ENCODE measurements at regions not wholly inside any gene's neighbourhood (a gene's known extent, or its start where the extent isn't known, plus 50 kb on each side); places are given as distances from the start of the nearest gene placed in this dataset.

GRCh38 chr5:8005416-8005815, 136.5 kb downstream of the MTRR start (continued):
- no peak for TF ChIP-seq AR (CRISPR knock-in tag; IDR thresholded peaks at IDR 0.05)
- no peak for TF ChIP-seq HMGA2 (CRISPR knock-in tag; IDR thresholded peaks at IDR 0.05)
- no peak for TF ChIP-seq TEAD1 (CRISPR knock-in tag; IDR thresholded peaks at IDR 0.05)
- no peak for TF ChIP-seq SOX15 (CRISPR knock-in tag; IDR thresholded peaks at IDR 0.05)
- no peak for TF ChIP-seq JUN (CRISPR knock-in tag; IDR thresholded peaks at IDR 0.05)
- no peak for TF ChIP-seq CREM (CRISPR knock-in tag; IDR thresholded peaks at IDR 0.05)
- no peak for TF ChIP-seq FOXP1 (CRISPR knock-in tag; IDR thresholded peaks at IDR 0.05; ENCODE audit: borderline replicate concordance)
- no peak for TF ChIP-seq TEAD4 (CRISPR knock-in tag; IDR thresholded peaks at IDR 0.05)
- TF ChIP-seq, protein P1, sequence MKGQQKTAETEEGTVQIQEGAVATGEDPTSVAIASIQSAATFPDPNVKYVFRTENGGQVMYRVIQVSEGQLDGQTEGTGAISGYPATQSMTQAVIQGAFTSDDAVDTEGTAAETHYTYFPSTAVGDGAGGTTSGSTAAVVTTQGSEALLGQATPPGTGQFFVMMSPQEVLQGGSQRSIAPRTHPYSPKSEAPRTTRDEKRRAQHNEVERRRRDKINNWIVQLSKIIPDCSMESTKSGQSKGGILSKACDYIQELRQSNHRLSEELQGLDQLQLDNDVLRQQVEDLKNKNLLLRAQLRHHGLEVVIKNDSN (CRISPR knock-in tag; IDR thresholded peaks at IDR 0.05): no peak
- no peak for TF ChIP-seq CDX4 (CRISPR knock-in tag; IDR thresholded peaks at IDR 0.05; ENCODE audit: borderline replicate concordance)

GRCh38 chr5:8012131-8012977, 143.4 kb downstream of the MTRR start:
- Mint-ChIP-seq H3K27me3 (ENCODE audit: low read depth) (0 out of 2 replicates have a peak, but pooled peaks cover 5% of the 10 kb centered on the region), H3K9me3 (peaks cover 4% of the 10 kb centered on the region; the same call in 1 of the 2 replicates), H3K4me3 (no peak overlapping the region), H3K36me3 (no peaks in the 10 kb centered on the region), H3K4me1 (peaks cover 14% of the 10 kb centered on the region), H3K27ac (no peak overlapping the region)
- ChIA-PET POLR2A (no interaction called here), CTCF (interaction anchor here (0.6 to 1.9 kb wide), 7 partner anchors 42 to 171 kb away, joined by 3 to 10 read pairs (median 3); no protein-coding TSS in a partner anchor)
- peak; percentile 69 for DNase-seq (ENCODE audit: low spot score)
- peak; percentile 95 for ATAC-seq
- no peak for TF ChIP-seq KAT7 (CRISPR knock-in tag; IDR thresholded peaks at IDR 0.05; ENCODE audit: borderline replicate concordance)
- TF ChIP-seq, protein P1 (CRISPR knock-in tag; IDR thresholded peaks at IDR 0.05): peak; percentile 23; the same call in 1 of the 2 replicates
- no peak for TF ChIP-seq ZNF416 (CRISPR knock-in tag; IDR thresholded peaks at IDR 0.05)

GRCh38 chr5:8013948-8014710, 145.2 kb downstream of the MTRR start:
- H3K27ac Mint-ChIP-seq: no peak overlapping the region
- H3K4me3 Mint-ChIP-seq: no peak overlapping the region
- POLR2A ChIA-PET: no interaction called here
- CTCF ChIA-PET: no interaction called here
- H3K4me1 Mint-ChIP-seq: peaks cover 9% of the 10 kb centered on the region
- 0 out of 2 replicates have a peak, but pooled peaks cover 5% of the 10 kb centered on the region for H3K27me3 Mint-ChIP-seq (ENCODE audit: low read depth)
- DNase-seq (ENCODE audit: low spot score) (no peak), ATAC-seq (no peak)
- no peaks in the 10 kb centered on the region for H3K36me3 Mint-ChIP-seq
- peaks cover 4% of the 10 kb centered on the region; the same call in 1 of the 2 replicates for H3K9me3 Mint-ChIP-seq
- no peak for TF ChIP-seq JAZF1 (CRISPR knock-in tag; IDR thresholded peaks at IDR 0.05)
- no peak for TF ChIP-seq PRRX2 (CRISPR knock-in tag; IDR thresholded peaks at IDR 0.05)
- no peak for TF ChIP-seq MYBL2 (CRISPR knock-in tag; IDR thresholded peaks at IDR 0.05)
- TF ChIP-seq ETV6 (CRISPR knock-in tag; IDR thresholded peaks at IDR 0.05): no peak
- no peak for TF ChIP-seq SP1 (CRISPR knock-in tag; conservative IDR thresholded peaks at IDR 0.05)
- TF ChIP-seq, protein P1 (CRISPR knock-in tag; IDR thresholded peaks at IDR 0.05): no peak
- TF ChIP-seq, protein P2, sequence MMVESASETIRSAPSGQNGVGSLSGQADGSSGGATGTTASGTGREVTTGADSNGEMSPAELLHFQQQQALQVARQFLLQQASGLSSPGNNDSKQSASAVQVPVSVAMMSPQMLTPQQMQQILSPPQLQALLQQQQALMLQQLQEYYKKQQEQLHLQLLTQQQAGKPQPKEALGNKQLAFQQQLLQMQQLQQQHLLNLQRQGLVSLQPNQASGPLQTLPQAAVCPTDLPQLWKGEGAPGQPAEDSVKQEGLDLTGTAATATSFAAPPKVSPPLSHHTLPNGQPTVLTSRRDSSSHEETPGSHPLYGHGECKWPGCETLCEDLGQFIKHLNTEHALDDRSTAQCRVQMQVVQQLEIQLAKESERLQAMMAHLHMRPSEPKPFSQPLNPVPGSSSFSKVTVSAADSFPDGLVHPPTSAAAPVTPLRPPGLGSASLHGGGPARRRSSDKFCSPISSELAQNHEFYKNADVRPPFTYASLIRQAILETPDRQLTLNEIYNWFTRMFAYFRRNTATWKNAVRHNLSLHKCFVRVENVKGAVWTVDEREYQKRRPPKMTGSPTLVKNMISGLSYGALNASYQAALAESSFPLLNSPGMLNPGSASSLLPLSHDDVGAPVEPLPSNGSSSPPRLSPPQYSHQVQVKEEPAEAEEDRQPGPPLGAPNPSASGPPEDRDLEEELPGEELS (CRISPR knock-in tag; IDR thresholded peaks at IDR 0.05): no peak
- TF ChIP-seq ATF1 (CRISPR knock-in tag; IDR thresholded peaks at IDR 0.05): no peak
- no peak for TF ChIP-seq ZMAT4 (CRISPR knock-in tag; IDR thresholded peaks at IDR 0.05)
- TF ChIP-seq OVOL2 (CRISPR knock-in tag; IDR thresholded peaks at IDR 0.05; ENCODE audit: borderline replicate concordance): no peak
- no peak for TF ChIP-seq ATF2 (CRISPR knock-in tag; IDR thresholded peaks at IDR 0.05; ENCODE audit: borderline replicate concordance, low read depth)
